ENCODE measurements at regions not wholly inside any gene's neighbourhood (a gene's known extent, or its start where the extent isn't known, plus 50 kb on each side); places are given as distances from the start of the nearest gene placed in this dataset.

GRCh38 chr14:41378526-41378925, 228.2 kb upstream of the LRFN5 start:
- no peaks in the 10 kb centered on the region for H3K27me3 ChIP-seq
- WGBS, 2 donors: 29 to 53% methylated on average over 2 of the region's 2 CpGs
- no peaks in the 10 kb centered on the region for H3K9me3 ChIP-seq
- no peaks in the 10 kb centered on the region for H3K36me3 ChIP-seq
- no peak for TF ChIP-seq CTCF (IDR thresholded peaks at IDR 0.05)
- TF ChIP-seq POLR2A (IDR thresholded peaks at IDR 0.05): no peak
- no peak overlapping the region for H3K4me3 ChIP-seq
- no peak for DNase-seq
- no peak overlapping the region for H3K27ac ChIP-seq
- intact Hi-C loops (cut with DNase I): no loop called here
- no peaks in the 10 kb centered on the region for H3K4me1 ChIP-seq

- no peaks in the 10 kb centered on the region for H3K4me1 ChIP-seq
- no peak for DNase-seq
- no peak overlapping the region for H3K4me3 ChIP-seq
- WGBS, 2 donors: 76 to 77% methylated on average over 2 of the region's 2 CpGs
- intact Hi-C loops (cut with DNase I): no loop called here
- H3K36me3 ChIP-seq: no peaks in the 10 kb centered on the region
- no peak for TF ChIP-seq CTCF (IDR thresholded peaks at IDR 0.05)
- TF ChIP-seq POLR2A (IDR thresholded peaks at IDR 0.05): no peak
- H3K27ac ChIP-seq: no peak overlapping the region
- no peaks in the 10 kb centered on the region for H3K27me3 ChIP-seq
- H3K9me3 ChIP-seq: no peaks in the 10 kb centered on the region
Measured at GRCh38 chr14:41377932-41378331, 228.7 kb upstream of the LRFN5 start.

GRCh38 chr14:41374092-41374491, 232.6 kb upstream of the LRFN5 start:
- no peaks in the 10 kb centered on the region for H3K27me3 ChIP-seq
- H3K36me3 ChIP-seq: no peaks in the 10 kb centered on the region
- WGBS, 2 donors: 71 to 79% methylated on average over 4 of the region's 4 CpGs
- intact Hi-C loops (cut with DNase I): no loop called here
- TF ChIP-seq CTCF (IDR thresholded peaks at IDR 0.05) (no peak), POLR2A (IDR thresholded peaks at IDR 0.05) (no peak)
- DNase-seq: no peak
- H3K4me3 ChIP-seq: no peak overlapping the region
- H3K9me3 ChIP-seq: no peaks in the 10 kb centered on the region
- H3K4me1 ChIP-seq: no peaks in the 10 kb centered on the region
- H3K27ac ChIP-seq: no peak overlapping the region

GRCh38 chr14:41362139-41362538, 244.5 kb upstream of the LRFN5 start:
- no peak overlapping the region for H3K4me3 ChIP-seq
- no peaks in the 10 kb centered on the region for H3K36me3 ChIP-seq
- no peaks in the 10 kb centered on the region for H3K4me1 ChIP-seq
- 49 to 64% methylated on average over 3 of the region's 3 CpGs for WGBS, 2 donors
- TF ChIP-seq CTCF (IDR thresholded peaks at IDR 0.05): no peak
- TF ChIP-seq POLR2A (IDR thresholded peaks at IDR 0.05): no peak
- no peak for DNase-seq
- H3K27me3 ChIP-seq: no peaks in the 10 kb centered on the region
- H3K9me3 ChIP-seq: no peaks in the 10 kb centered on the region
- intact Hi-C loops (cut with DNase I): no loop called here
- H3K27ac ChIP-seq: no peak overlapping the region

GRCh38 chr14:41360126-41360525, 246.6 kb upstream of the LRFN5 start:
- Histone ChIP-seq H3K27me3 (no peaks in the 10 kb centered on the region), H3K4me3 (no peak overlapping the region), H3K36me3 (no peaks in the 10 kb centered on the region), H3K27ac (no peak overlapping the region), H3K9me3 (no peaks in the 10 kb centered on the region), H3K4me1 (no peaks in the 10 kb centered on the region)
- WGBS, 2 donors: 57 to 64% methylated on average over 2 of the region's 2 CpGs
- intact Hi-C loops (cut with DNase I): no loop called here
- no peak for DNase-seq
- no peak for TF ChIP-seq CTCF (IDR thresholded peaks at IDR 0.05)
- no peak for TF ChIP-seq POLR2A (IDR thresholded peaks at IDR 0.05)
